ENCODE measurements at regions not wholly inside any gene's neighbourhood (a gene's known extent, or its start where the extent isn't known, plus 50 kb on each side); places are given as distances from the start of the nearest gene placed in this dataset.

DNA sequence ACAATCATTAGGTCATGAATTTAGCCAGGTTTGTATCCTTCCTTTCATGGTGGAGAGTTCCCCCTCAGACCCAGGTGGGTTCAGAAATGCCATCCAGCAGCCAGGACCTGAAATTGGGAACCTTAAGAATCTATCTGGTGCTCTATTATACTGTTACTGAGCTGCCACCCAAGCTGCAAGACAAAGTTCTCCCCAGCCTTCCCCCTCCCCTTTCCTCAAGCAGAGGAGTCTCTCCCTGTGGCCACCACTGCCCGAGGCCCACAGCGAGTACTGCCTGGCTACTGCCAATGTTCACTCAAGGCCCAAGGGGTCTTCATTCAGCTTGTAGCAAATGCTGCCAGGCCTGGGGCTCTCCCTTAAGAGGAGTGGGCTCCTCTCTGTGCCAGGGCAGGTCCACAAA is 133.8 kb downstream of the TMEM38B start:
- DNase-seq (ENCODE audit: low read depth) = no peak

DNA sequence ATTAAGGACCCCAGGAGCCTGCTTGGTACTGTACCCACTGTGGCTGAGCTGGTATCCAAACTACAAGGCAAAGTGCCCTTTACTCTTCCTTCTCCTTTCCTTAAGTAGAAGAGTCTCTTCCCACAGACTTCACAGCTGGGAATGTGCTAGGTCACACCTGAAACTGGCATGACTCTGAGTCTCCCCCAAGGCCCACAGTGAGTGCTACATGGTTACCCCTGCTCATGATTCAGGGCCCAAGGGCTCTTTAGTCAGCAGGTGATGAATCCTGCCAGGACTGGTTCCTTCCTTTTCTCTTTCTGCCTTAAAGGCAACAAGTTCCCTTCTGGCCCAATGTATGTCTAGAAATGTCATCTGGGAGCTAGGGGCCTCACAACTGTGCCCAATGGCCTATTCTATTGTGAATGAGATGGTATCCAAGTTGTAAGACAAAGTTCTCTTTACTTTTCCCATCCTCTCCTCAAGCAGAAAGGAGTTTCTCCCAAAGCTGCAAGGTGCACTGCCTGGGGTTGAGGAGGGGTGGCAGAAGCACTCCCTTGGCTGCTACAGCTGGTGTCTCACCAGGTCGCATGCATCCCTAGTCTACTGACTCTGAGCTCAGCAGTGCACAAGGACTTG is 134.4 kb downstream of the TMEM38B start:
- no peak for DNase-seq (ENCODE audit: low read depth)

DNA sequence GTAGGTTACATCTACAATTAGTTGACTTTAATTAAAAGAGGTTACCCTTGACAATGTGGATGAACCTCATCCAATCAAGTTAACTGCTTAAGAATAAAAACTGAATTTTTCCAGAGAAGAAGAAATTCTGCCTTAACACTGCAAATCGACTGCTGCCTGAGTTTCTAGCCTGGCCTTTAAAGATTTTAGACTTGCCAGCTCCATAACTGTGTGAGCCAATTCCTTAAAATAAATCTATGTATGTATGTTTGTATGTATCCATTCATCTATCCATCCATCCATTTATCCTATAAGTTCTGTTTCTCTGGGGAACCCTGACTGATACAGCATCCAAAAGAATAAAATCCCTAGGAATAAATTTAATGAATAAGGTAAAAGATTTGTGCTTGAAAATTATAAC is 136.1 kb downstream of the TMEM38B start:
- DNase-seq (ENCODE audit: low read depth) = no peak

DNA sequence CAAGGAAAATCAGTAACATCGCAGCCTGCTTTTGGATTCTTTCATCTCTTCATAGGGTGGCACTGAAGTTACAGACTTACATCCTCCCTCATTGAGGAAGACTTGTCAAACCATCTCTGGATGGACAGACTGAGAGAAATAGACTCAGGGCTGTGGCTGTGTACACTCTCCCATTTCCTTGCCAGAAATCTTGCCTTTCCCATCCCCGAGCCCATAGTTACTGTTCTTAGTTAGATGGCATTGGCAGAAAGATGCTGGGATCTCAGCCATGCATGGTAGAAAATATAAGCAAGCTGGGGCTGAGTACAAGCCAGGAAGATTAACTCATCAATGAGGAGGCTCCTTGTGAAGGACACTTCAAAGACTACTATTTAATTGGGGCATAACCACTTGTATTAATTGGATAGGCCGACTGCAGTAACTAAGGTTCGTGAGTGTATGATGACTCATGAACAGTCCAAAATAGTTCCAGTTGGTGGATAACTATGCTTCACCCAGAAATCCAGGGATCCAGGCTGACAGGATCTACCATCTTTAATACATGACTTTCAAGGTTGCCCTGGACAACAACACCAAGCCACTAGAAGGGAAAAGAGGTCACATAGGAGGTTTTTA is 137.9 kb downstream of the TMEM38B start:
- no peak for DNase-seq (ENCODE audit: low read depth)

DNA sequence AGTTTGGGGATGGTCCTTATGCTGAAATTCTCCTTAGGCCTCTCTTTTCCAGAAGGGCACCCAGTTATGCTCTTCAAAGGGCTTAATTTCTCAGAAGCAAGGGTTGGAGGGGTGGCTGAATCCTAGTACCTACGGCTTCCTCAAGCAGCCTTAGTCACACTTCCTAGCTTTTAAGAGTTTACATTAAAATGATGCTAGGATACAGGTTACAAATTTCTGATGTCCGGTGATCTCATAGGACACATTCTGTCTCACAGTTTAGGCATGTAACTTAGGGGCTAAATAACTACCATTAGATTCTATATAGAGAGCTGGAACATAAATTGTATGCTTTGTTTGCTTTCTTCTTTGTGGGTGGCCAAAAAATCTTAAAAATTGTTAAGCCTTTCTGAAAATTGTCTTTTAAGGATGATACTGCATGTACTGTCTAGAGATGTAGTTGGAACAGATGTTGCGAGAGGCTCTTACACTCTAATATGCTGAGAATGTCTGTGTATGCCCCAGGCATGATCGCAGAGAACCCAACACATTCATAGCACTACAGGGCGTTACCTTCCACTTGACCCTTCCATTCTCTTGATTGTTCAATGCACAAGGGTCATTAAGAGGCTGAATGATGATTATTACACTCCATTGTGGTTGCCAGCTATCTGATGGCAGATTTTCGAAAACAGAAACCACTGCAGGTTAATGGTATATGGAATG is 139.1 kb downstream of the TMEM38B start:
- DNase-seq (ENCODE audit: low read depth) = no peak

DNA sequence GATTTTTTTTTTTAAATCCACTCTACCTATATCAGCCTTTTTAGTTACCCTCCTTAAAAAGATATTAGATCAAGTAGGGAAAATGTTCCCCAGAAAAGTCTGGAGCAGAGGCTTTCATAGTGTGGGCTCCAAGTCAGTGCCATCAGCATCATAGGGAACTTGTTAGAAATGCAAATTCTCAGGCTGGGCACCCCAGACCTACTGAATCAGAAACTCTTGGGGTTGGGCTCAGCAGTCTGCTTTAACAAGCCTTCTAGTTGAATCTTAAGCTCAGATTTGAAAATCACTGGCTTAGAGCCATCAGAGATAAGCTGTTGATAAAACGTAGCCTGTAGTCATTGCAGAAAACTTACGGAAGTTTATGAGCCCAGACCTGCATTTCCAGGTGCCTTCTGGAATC is 140.1 kb downstream of the TMEM38B start:
- DNase-seq (ENCODE audit: low read depth) = no peak

DNA sequence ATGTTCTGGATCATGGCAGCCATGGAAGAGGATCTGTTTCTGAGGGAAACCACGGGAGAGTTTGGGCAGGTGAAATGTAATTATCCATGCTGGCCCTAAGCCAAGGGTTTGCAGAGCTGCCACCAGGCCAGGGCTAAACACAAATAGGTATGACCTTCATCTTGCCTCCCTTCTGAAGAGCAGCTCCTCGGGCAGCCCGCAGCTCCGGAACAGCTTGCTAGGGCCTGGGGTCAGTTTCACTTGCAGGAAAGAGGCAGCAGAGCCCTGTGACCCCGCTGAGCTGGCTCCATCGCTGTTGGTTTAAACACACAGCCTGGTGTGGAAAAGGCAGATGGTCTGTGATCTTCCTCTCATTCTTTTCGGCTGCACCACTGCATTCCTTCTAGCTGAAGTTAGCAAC is 141.4 kb downstream of the TMEM38B start:
- no peak for DNase-seq (ENCODE audit: low read depth)

DNA sequence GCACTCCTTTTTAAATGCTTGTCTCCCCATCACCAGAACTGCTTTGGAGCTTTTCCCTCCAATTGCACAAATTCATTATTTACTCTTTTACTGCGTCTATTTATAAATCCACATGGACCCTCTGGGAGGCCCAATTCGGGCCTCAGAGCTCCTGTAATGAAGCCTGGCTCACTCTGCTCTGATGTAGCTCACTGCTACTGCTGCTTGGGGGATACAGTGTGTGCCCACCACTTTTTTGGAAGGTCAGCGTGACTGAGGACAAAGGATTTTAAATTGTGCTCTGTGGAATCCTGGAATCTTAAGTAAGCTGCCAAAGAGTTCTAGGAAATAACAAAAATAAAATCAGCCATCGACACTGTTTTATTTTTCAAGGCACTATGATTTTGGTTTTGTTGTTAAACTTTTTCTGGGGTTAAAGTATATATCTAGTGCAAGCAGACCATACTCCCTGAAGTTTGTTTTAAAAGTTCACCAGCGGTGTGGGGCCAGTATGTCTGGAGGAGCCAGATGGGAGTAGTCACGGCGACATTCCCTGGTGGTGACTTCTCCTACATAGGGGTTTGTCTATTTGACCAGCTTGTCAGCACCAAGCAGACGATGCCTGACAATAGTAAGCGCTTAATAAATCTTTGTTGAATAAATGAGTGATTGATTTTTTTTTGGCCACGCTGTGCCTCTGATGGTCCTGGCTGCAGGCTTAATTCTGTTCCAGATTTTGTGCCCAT is 142.8 kb downstream of the TMEM38B start:
- DNase-seq (ENCODE audit: low read depth) = no peak

DNA sequence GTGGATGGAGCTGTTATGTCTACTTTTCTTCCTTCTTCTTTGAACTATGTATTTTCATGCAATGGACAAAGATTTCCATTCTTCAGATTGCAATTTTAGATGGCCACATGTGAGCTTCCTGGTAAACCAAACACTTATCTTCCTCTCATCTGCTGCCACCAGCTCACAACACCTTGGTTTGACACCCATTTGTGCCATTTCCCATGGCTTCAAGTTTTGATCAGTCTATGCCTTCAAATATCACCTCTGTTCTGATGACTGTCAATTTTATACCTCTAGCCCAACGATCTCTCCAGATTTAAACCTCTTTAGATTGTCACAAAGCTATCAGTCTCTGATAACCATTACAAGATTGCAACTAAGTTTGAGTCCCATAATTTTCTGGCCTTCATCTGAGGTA is 147.2 kb downstream of the TMEM38B start:
- no peak for DNase-seq (ENCODE audit: low read depth)

DNA sequence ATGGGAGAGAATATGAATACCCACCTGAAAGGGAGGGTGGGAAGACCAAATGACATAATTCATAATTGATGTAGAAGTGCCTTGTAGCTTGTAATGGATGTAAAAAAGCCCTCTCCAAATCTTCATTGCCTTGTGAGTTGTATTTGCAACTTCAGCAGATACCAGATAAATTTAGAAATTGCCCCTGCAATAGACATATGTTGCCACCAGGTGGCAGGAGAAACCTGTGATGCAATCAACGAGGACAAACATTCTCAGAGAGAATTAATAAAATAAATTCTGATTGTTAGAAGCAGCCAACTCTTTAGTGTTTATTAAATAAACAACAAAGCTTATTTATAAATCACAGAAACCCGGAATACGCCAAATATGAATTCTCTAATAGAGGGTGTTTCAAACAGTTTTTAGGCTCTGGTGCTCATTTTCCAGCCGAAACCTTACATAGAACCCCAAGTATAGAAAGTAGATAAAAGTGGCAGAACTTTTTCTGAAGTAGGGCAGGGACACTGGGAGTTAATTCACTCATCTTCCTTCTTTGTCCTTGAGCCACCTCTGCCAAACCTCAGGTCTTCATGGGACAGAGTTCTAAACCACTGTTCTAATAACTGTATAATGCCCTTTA is 147.8 kb downstream of the TMEM38B start:
- peak; percentile 9 for DNase-seq (ENCODE audit: low read depth)

DNA sequence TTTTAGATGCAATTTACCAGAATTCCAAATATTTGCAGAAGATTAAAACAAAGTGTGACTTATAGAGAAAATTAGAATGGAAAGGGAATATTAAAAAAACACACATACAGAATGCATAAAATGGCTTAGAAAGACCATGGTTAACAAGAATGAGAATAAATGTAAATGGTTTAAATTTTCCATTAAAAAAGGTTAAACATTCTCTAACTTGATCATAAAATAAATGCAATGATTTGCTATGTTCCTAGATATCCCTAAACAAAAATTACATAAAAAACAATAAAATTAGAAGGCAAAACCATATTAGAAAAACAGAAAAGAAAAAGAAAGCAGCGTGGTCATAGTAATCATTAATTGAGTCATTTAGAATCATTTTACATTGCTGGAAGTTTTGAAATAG is 152.5 kb downstream of the TMEM38B start:
- no peak for DNase-seq (ENCODE audit: low read depth)

DNA sequence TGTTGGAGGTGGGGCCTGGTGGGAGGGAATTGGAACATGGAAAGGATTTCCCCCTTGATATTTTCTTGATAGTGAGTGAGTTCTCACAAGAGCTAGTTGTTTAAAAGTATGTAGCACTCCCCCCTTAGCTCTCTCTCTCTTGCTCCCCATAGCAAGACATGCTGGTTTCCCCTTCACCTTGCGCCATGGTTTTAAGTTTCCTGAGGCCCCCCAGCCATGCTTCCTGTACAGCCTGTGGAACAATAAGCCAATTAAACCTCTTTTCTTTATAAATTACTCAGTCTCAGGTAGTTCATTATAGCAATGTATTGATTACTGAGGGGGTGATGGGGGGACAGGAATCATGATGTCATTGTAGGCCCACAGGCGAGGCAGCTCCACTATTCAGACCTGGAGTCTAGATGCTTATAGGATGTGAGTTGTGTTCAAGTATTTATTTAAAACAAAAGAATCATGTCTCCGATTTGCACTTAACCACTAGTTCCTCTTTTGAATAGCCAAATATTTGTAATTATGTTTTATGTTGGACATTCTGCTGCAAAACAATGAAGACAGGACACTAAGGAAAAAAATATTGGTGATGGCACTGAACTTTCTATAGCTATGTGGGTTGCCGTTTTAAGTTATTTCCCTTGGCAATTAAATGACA is 156.6 kb downstream of the TMEM38B start:
- DNase-seq (ENCODE audit: low read depth) = no peak

DNA sequence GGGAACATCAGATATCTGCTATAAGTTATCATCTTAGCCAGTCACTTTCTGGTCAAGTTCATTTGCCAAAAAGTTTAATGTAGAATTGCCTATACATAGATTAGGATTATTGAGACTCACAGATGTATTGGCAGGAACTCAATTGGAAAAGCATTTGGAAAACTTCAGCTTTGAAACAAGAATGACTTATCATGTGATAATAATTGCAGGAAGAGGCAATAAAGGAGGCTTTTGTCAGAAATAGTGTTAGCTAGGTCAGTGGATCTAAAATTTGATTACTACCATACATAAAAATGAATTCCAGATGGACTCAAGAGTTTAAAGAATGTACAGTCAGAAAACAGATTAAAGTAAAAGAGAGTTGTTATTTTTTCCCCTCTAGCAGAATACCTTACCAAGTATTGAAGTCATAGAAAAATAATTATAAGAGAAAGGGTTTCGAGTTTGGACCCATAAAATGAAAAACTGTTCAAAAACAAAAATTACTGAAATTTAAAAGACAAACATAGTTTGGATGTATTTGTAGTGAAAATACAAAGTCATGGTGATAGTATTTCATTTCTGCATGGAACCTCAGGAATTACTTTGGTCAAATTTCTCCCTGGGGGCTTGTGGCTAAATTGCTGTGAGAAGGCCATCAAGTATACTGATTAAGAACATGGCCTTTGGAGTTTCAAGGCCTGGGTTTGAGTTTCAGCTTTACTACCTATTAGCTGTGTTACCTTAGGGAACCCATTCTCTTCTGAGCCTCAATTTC is 159.9 kb downstream of the TMEM38B start:
- no peak for DNase-seq (ENCODE audit: low read depth)

DNA sequence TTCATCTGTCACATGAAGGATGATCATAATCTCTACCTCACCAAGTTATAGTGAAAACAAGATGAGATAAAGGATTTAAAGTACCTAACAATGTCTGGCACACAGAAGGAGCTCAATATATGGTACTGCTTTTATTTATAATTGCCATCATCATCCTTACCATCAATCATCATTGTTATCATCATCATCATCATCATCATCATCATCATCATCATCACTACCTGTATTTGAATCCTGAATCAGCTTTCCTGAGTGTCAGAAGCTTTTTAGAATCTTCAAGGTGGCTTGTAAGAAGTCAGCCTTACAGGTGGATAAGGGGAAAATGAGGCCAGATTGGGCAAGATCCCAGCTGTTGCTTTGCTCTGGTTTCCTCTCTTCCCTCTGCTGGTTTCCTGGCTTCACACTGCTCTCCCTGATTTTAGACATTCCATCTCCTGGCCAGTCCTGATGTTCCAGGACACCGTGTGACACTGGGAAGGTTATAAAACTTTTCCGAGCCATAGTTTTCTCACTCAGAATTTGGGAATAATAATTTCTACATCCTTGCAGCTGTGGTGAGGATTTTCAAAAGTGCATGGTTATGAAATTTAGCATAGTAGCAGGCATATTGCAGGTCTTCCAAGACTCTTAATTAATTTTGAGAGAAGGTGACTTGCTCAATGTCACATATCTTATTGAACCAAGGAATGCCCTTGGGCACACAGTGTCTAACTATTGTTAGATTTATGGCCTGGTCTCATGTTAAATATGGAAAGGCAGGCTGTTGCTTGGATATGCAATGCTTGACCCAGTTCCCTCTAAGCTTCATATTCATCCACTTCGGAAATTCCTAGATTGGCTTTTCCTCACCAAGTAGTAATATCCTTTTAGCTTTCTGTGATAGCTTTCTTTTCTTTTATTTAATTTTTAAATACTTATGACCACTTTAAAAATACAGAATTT is 160.7 kb downstream of the TMEM38B start:
- no peak for DNase-seq (ENCODE audit: low read depth)

DNA sequence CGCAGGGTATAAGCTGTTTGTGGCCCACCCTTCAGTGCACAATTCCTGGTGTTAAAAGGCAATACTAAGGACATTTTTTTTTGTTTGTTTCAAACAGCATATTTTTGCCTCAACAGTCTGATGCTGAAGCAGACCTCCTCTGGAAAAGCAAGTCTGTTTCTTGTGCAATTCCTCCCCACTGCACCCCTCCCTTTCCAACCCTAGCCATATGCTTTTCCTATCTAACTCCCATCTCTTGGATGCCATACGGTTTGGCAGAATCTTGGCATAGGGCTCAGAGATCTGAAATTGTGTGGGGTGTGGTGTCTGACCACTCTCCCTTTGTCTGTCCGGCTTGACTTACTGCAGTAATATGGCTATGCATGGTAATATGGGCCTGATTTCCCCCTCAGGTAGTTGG is 161.6 kb downstream of the TMEM38B start:
- DNase-seq (ENCODE audit: low read depth) = no peak

DNA sequence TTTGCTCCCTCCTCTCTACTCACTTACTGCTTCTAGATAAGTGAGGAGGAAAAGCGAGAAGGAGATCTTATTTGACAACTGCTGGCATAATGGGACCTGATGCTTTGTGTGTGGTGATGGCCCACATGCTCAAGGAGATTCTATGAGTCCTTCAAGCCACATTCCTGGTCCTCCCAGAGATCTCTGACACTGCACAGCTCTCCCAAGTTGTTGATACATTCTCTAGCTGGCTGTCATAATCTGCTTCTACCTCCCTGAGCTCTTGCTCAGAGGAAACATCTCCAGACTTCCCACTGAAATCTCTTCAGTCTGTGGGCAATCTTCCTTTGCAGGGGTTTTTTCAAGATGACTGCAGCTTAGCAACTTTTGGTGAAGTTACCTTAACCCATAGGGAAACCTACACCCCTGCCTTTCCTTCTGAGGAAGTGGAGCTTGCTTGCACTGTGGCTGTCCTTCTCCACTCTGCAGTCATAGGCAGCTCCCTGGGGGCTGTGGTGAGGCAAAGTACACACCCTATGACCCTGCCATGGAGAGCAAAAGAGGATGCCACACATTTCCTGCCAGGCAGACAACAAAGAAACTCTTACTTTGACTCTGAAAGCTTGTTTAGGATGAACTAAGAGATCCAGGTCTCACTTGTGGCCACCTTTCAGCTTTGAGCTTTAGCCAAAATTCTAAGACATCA is 163.8 kb downstream of the TMEM38B start:
- DNase-seq (ENCODE audit: low read depth) = no peak

DNA sequence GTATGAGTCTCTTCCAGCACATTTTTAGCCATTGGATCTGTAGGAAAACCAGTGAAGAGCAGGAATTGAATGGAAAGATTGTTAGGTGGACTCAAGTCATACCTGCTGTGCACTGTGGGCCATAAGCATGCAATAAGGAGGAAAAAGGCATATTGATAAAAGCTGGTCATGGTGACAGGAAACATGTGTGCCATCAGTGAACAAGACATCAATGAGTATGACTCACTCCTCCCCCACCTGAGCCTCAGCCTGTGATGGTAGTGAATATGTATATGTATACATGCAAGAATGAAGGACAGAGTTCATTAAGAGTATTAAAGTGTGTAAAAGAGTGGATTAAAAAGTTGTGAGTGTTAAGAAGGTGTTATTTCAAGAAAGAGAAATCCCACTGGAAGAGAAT is 164.5 kb downstream of the TMEM38B start:
- DNase-seq (ENCODE audit: low read depth) = no peak

DNA sequence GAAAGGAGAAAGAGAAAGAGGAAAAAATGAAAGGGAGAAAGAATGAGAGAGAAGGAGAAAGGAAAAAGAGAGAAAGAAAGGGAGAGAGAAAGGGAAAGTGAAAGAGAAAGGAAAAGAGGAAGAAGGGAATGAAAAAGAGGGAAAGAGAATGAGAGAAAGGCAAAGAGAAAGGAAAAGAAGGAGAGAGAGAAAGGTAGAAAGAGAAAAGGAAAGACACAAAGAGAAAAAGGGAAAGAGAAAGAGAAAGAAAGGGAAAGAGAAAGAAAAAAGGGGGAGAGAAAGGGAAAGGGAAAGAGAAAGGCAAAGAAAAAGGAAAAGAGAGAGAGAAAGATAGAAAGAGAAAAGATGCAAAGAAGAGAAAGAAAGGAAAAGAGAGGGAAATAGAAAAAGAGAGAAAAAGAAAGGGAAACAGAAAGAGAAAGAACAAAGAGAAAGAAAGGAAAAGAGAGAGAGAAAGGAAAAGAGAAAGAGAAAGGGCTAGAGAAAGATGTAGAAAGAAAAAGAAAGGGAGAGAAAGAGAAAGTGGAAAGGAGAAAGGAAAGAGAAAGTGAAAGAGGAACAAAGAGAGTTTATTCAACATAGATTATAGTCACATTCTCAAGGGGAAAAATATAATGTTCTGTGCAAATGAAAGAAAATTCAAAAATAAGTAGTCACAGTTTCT is 165.2 kb downstream of the TMEM38B start:
- DNase-seq (ENCODE audit: low read depth) = no peak

DNA sequence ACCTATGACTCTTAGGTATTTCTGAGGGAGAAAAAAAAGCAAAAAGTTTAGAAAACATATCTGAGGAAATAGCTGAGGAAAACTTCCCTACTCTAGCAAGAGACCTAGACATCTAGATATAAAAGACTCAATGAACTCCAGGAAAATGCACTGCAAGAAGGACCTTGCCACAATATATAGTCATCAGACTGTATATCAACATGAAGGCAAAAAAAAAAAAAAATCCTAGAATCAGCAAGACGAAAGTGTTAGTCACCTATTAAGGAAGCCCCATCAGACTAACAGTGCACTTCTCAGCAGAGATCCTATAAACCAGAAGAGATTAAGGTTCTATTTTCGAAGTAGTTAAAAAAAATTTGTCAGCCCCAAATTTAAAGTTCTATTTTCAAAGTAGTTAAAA is 166.2 kb downstream of the TMEM38B start:
- DNase-seq (ENCODE audit: low read depth) = no peak
